GM19328 (cell line): ENCODE measurements at regions not wholly inside any gene's neighbourhood (a gene's known extent, or its start where the extent isn't known, plus 50 kb on each side); places are given as distances from the start of the nearest gene placed in this dataset.
"Not testable (repeated sequence)": the region's sequence is repeated elsewhere in the genome, so short reads cannot be mapped to it uniquely, and the experiment has no call there.

Experiments used
- ATAC-seq: cut with Tn5 transposase; IDR thresholded peaks from one replicate; pipeline ENCODE4 v1.9.1; 2021; ENCODE audit warnings: mild to moderate bottlenecking, moderate library complexity; ENCODE audit not compliant: unreplicated experiment

- no peak for ATAC-seq
These were observed 192.6 kb upstream of the ID2 start for GRCh38 chr2:8489221-8489620.

GRCh38 chr2:8489751-8490150 lies 192.1 kb upstream of the ID2 start:
- no peak for ATAC-seq

GRCh38 chr2:8490166-8490721 lies 191.6 kb upstream of the ID2 start:
- ATAC-seq = no peak

GRCh38 chr2:8491296-8492027 lies 190.4 kb upstream of the ID2 start:
- ATAC-seq = no peak

GRCh38 chr2:8494151-8494550 lies 187.7 kb upstream of the ID2 start:
- no peak for ATAC-seq

GRCh38 chr2:8494589-8494988 lies 187.3 kb upstream of the ID2 start:
- no peak for ATAC-seq

- ATAC-seq = no peak
These were observed 186.5 kb upstream of the ID2 start for GRCh38 chr2:8495189-8495989.

GRCh38 chr2:8496079-8496478 lies 185.8 kb upstream of the ID2 start:
- no peak for ATAC-seq

- no peak for ATAC-seq
These were observed 185.2 kb upstream of the ID2 start for GRCh38 chr2:8496617-8497016.

GRCh38 chr2:8498994-8499393 lies 182.9 kb upstream of the ID2 start:
- ATAC-seq = no peak

GRCh38 chr2:8500124-8501054 lies 181.5 kb upstream of the ID2 start:
- ATAC-seq = no peak

GRCh38 chr2:8501061-8501720 lies 180.7 kb upstream of the ID2 start:
- ATAC-seq = no peak

- ATAC-seq = no peak
These were observed 179.5 kb upstream of the ID2 start for GRCh38 chr2:8502316-8502715.

GRCh38 chr2:8505311-8505920 lies 176.4 kb upstream of the ID2 start:
- no peak for ATAC-seq

- no peak for ATAC-seq
These were observed 175.1 kb upstream of the ID2 start for GRCh38 chr2:8506746-8507145.

GRCh38 chr2:8508766-8509165 lies 173.1 kb upstream of the ID2 start:
- no peak for ATAC-seq

- no peak for ATAC-seq
These were observed 172.2 kb upstream of the ID2 start for GRCh38 chr2:8509621-8510020.

- not testable (repeated sequence) for ATAC-seq
These were observed 171.8 kb upstream of the ID2 start for GRCh38 chr2:8510055-8510454.

- no peak for ATAC-seq
These were observed 171.3 kb upstream of the ID2 start for GRCh38 chr2:8510519-8510918.
